ENCODE measurements at regions not wholly inside any gene's neighbourhood (a gene's known extent, or its start where the extent isn't known, plus 50 kb on each side); places are given as distances from the start of the nearest gene placed in this dataset.

GRCh38 chr16:13298666-13299065 lies 397.3 kb downstream of the SHISA9 start:
- no peak overlapping the region for H3K4me3 ChIP-seq
- H2AFZ ChIP-seq (ENCODE audit: control insufficient read depth, low read depth, low read length) = no peak overlapping the region
- no peak overlapping the region for H3K4me2 ChIP-seq (ENCODE audit: control insufficient read depth, insufficient read depth)
- no peaks in the 10 kb centered on the region for H3K36me3 ChIP-seq (ENCODE audit: control insufficient read depth in 2 of 2, insufficient read depth in 2 of 2, low read length in 1 of 2)
- SMC1A ChIA-PET (ENCODE audit: uncharacterized antibody, unreplicated experiment) = interaction anchor here (0.9 to 1.5 kb wide), 3 partner anchors 11 to 93 kb away, joined by 4 read pairs; no protein-coding TSS in a partner anchor
- RAD21 ChIA-PET (ENCODE audit: unreplicated experiment) = interaction anchor here (1.1 kb wide), 1 partner anchor 36 kb away, joined by 3 read pairs; no protein-coding TSS in a partner anchor
- 0 out of 2 replicates have a peak, but pooled peaks have one; percentile 35 for TF ChIP-seq IKZF1 (conservative IDR thresholded peaks at IDR 0.05)
- TF ChIP-seq SUPT20H (IDR thresholded peaks at IDR 0.05; ENCODE audit: borderline replicate concordance, control insufficient read depth, low read depth, low read length) = no peak
- no peak for TF ChIP-seq TBL1XR1 (IDR thresholded peaks at IDR 0.05; ENCODE audit: low read depth, low read length)
- TF ChIP-seq SRF (IDR thresholded peaks at IDR 0.05; ENCODE audit: low read depth in 2 of 2, low read length in 2 of 2) = no peak
- TF ChIP-seq BHLHE40 (IDR thresholded peaks at IDR 0.05; ENCODE audit: borderline replicate concordance in 1 of 2, low read depth in 2 of 2, low read length in 1 of 2) = peak in 1 of 2 experiments; percentile 86; a peak in 3 of 4 replicates
- no peak for TF ChIP-seq JUNB (IDR thresholded peaks at IDR 0.05)
- no peak for TF ChIP-seq NFYA (IDR thresholded peaks at IDR 0.05; ENCODE audit: borderline replicate concordance, low read depth, low read length)
- TF ChIP-seq KLF5 (IDR thresholded peaks at IDR 0.05; ENCODE audit: partially characterized antibody) = no peak
- WGBS (ENCODE audit: insufficient coverage, insufficient replicate concordance, low lambda C conversion rate, missing lambda C conversion rate) = 58% methylated on average over 5 of the region's 5 CpGs
- no peaks in the 10 kb centered on the region for H4K20me1 ChIP-seq (ENCODE audit: control insufficient read depth, insufficient read depth)
- POLR2A ChIA-PET = interaction anchor here (0.6 kb wide), 1 partner anchor 10 kb away, joined by 3 read pairs; no protein-coding TSS in a partner anchor
- CTCF ChIA-PET = interaction anchor here (0.6 kb wide), 1 partner anchor 1255 kb away, joined by 3 read pairs; no protein-coding TSS in a partner anchor
- H3K4me1 ChIP-seq (ENCODE audit: control insufficient read depth, insufficient read depth, low read length) = no peaks in the 10 kb centered on the region
- in situ Hi-C loops (cut with MboI) (no loop called here), intact Hi-C loops (cut with micrococcal nuclease; ENCODE audit: unreplicated experiment) (no loop called here)
- DNase-seq (ENCODE audit: low read depth, low spot score) (no peak), FAIRE-seq (no peak), ATAC-seq (no peak)
- H3K79me2 ChIP-seq (ENCODE audit: control insufficient read depth, insufficient read depth, low read length) = no peaks in the 10 kb centered on the region
- no peaks in the 10 kb centered on the region for H3K9me3 ChIP-seq (replicated peaks; ENCODE audit: control insufficient read depth, insufficient read depth, low read length)
- no peak overlapping the region for H3K9ac ChIP-seq (ENCODE audit: control insufficient read depth, insufficient read depth, low read length)
- no peaks in the 10 kb centered on the region for H3K27me3 ChIP-seq (replicated peaks in 1 of 2; ENCODE audit: control insufficient read depth in 2 of 2, insufficient read depth in 2 of 2, low read length in 1 of 2)
- H3K27ac ChIP-seq (ENCODE audit: control insufficient read depth, insufficient read depth) = no peak overlapping the region
- BruUV-seq (replicated peaks) = no TSS peak
